GM12891 (cell line): ENCODE measurements at regions not wholly inside any gene's neighbourhood (a gene's known extent, or its start where the extent isn't known, plus 50 kb on each side); places are given as distances from the start of the nearest gene placed in this dataset.

Experiments
- PAX5 ChIP-seq: IDR thresholded peaks from 2 replicates; pipeline ENCODE4 v1.6.1; 2011; ENCODE audit warnings: low read length, moderate library complexity, mild to moderate bottlenecking; ENCODE audit not compliant: insufficient read depth, severe bottlenecking
- POLR2A ChIP-seq: IDR thresholded peaks from 2 replicates; pipeline ENCODE4 v1.6.1; 2011; ENCODE audit warnings: low read depth, low read length, control low read depth
- POLR2AphosphoS5 ChIP-seq: IDR thresholded peaks from 2 replicates; pipeline ENCODE4 v1.6.1; 2011; ENCODE audit warnings: low read depth, low read length, control low read depth
- SPI1 ChIP-seq: IDR thresholded peaks from 2 replicates; pipeline ENCODE4 v1.6.1; 2011; ENCODE audit warnings: low read depth, low read length, control low read depth
- TAF1 ChIP-seq: IDR thresholded peaks from 2 replicates; pipeline ENCODE4 v1.6.1; 2011; ENCODE audit warnings: low read depth, low read length, control low read depth

DNA sequence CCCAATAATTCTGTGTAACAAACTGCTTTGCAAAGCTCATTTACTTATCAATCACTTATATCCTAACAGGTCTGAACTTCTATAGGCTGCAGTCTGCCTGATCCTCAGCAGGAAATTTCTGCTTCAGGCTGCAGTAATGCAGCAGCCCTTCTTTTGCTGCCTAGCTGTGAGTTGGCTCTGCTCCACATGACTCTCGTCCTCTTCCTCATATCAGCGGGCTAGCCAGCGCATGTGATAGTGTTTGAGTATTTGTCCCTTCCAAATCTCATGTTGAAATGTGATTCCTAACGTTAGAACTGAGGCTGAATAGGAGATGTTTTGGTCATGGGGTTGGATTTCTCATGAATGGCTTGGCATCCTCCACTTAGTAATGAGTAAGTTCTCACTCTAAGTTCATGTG, 387.8 kb downstream of the SEMA3D start:
- TF ChIP-seq POLR2A: no peak
- no peak for TF ChIP-seq POLR2AphosphoS5
- no peak for TF ChIP-seq SPI1
- no peak for TF ChIP-seq TAF1
- TF ChIP-seq PAX5: no peak
